ENCODE measurements at regions not wholly inside any gene's neighbourhood (a gene's known extent, or its start where the extent isn't known, plus 50 kb on each side); places are given as distances from the start of the nearest gene placed in this dataset.

DNA sequence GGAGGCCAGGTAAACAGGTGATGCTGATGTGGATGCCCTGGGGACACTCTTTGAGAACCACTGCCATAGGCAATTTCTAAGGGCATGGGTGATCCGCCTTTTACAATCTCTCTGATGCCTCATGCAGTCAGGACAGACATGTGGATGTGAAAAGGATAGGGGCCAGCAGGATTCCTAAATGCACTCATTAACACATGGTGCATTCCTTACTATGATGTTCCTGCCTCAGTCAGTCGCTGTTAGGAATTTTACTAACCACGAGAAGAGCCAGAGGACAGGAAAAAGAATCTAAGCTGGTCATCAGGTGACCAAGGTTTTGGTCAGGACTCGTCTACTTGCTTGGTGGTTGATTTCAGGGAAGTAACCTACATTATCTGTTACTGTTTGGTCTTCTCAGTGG is 191.0 kb downstream of the ARL4C start:
- TF ChIP-seq CTCF (conservative IDR thresholded peaks at IDR 0.05; ENCODE audit: low read depth, low read length) (no peak), EZH2 (IDR thresholded peaks at IDR 0.05; ENCODE audit: borderline replicate concordance, low read depth, low read length, poor library complexity, severe bottlenecking) (no peak)
